Esophagus squamous epithelium (tissue), 4 donors: ENCODE measurements at regions not wholly inside any gene's neighbourhood (a gene's known extent, or its start where the extent isn't known, plus 50 kb on each side); places are given as distances from the start of the nearest gene placed in this dataset.

Source experiments
- CTCF ChIP-seq, 6 experiments: fragments of 450-650 bp in 4 of 6; fragments of 200-600 bp in 2 of 6; sonication (generic) in 2 of 6; IDR thresholded peaks; one replicate each; pipeline ENCODE4 v1.5.1; 2016 to 2019; ENCODE audit warnings: antibody characterized with exemption in 6 of 6, mild to moderate bottlenecking in 4 of 6, moderate library complexity in 4 of 6
- POLR2A ChIP-seq, 4 donors: fragments of 450-650 bp; IDR thresholded peaks; one replicate each; pipeline ENCODE4 v1.6.1; 2017; ENCODE audit warnings: antibody characterized with exemption in 4 of 4, mild to moderate bottlenecking in 4 of 4, moderate library complexity in 3 of 4

- TF ChIP-seq CTCF (IDR thresholded peaks at IDR 0.05) (no peak), POLR2A (IDR thresholded peaks at IDR 0.05) (no peak)
These were observed 288.8 kb upstream of the TGFBR2 start for GRCh38 chr3:30317561-30317960.
